NCI-H2107 treated with DMSO at 0.1 percent for 48 hours (cell line): ENCODE measurements at regions not wholly inside any gene's neighbourhood (a gene's known extent, or its start where the extent isn't known, plus 50 kb on each side); places are given as distances from the start of the nearest gene placed in this dataset.
"Not testable (repeated sequence)": the region's sequence is repeated elsewhere in the genome, so short reads cannot be mapped to it uniquely, and the experiment has no call there.

Experiments used
- DNase-seq: peaks from one replicate; lab custom pipeline; 2025; ENCODE audit not compliant: unreplicated experiment; lab: John Stamatoyannopoulos, UW

GRCh38 chr2:111493720-111494078 lies 373.0 kb downstream of the BCL2L11 start:
- DNase-seq, result not testable (repeated sequence)

- not testable (repeated sequence) for DNase-seq
Measured at GRCh38 chr2:111494288-111494980, 373.7 kb downstream of the BCL2L11 start.

GRCh38 chr2:111494981-111495315 lies 374.2 kb downstream of the BCL2L11 start:
- not testable (repeated sequence) for DNase-seq

GRCh38 chr2:111495636-111496035 lies 374.9 kb downstream of the BCL2L11 start:
- not testable (repeated sequence) for DNase-seq

GRCh38 chr2:111496176-111496575 lies 375.5 kb downstream of the BCL2L11 start:
- not testable (repeated sequence) for DNase-seq

GRCh38 chr2:111496860-111497259 lies 376.1 kb downstream of the BCL2L11 start:
- not testable (repeated sequence) for DNase-seq

- DNase-seq, result not testable (repeated sequence)
Measured at GRCh38 chr2:111497270-111497669, 376.6 kb downstream of the BCL2L11 start.

GRCh38 chr2:111500536-111501062 lies 379.9 kb downstream of the BCL2L11 start:
- DNase-seq, result not testable (repeated sequence)

- not testable (repeated sequence) for DNase-seq
Measured at GRCh38 chr2:111503844-111504570, 380.0 kb downstream of the ANAPC1 start.

GRCh38 chr2:111504571-111504942 lies 379.4 kb downstream of the ANAPC1 start:
- DNase-seq, result not testable (repeated sequence)

GRCh38 chr2:111505267-111505666 lies 378.7 kb downstream of the ANAPC1 start:
- DNase-seq, result not testable (repeated sequence)

GRCh38 chr2:111506936-111507335 lies 377.1 kb downstream of the ANAPC1 start:
- DNase-seq, result not testable (repeated sequence)

GRCh38 chr2:111509225-111509869 lies 374.6 kb downstream of the ANAPC1 start:
- not testable (repeated sequence) for DNase-seq

GRCh38 chr2:111510384-111510783 lies 373.6 kb downstream of the ANAPC1 start:
- not testable (repeated sequence) for DNase-seq

- DNase-seq, result not testable (repeated sequence)
Measured at GRCh38 chr2:111511062-111511461, 372.9 kb downstream of the ANAPC1 start.

- not testable (repeated sequence) for DNase-seq
Measured at GRCh38 chr2:111512378-111512777, 371.6 kb downstream of the ANAPC1 start.

GRCh38 chr2:111514138-111514537 lies 369.9 kb downstream of the ANAPC1 start:
- not testable (repeated sequence) for DNase-seq

GRCh38 chr2:111517050-111517720 lies 366.8 kb downstream of the ANAPC1 start:
- not testable (repeated sequence) for DNase-seq

GRCh38 chr2:111517721-111518053 lies 366.3 kb downstream of the ANAPC1 start:
- DNase-seq, result not testable (repeated sequence)

GRCh38 chr2:111519071-111519470 lies 364.9 kb downstream of the ANAPC1 start:
- no peak for DNase-seq

GRCh38 chr2:111522231-111522768 lies 361.7 kb downstream of the ANAPC1 start:
- no peak for DNase-seq
